H1 (cell line): ENCODE measurements at regions not wholly inside any gene's neighbourhood (a gene's known extent, or its start where the extent isn't known, plus 50 kb on each side); places are given as distances from the start of the nearest gene placed in this dataset.

Source experiments
- ATF3 ChIP-seq: IDR thresholded peaks from 2 replicates; pipeline ENCODE4 v1.6.1; 2011; ENCODE audit warnings: low read depth, mild to moderate bottlenecking, low read length; ENCODE audit not compliant: insufficient read depth
- KDM4A ChIP-seq: IDR thresholded peaks from one replicate; pipeline ENCODE4 v1.7.1; 2012; ENCODE audit warnings: low read depth, mild to moderate bottlenecking, moderate library complexity, low read length, inconsistent platforms; ENCODE audit not compliant: severe bottlenecking
- TBP ChIP-seq: IDR thresholded peaks from 2 replicates; pipeline ENCODE4 v1.6.1; 2011; ENCODE audit warnings: low read depth, low read length, improper control_type of control experiment
- USF2 ChIP-seq: IDR thresholded peaks from 2 replicates; pipeline ENCODE4 v1.6.1; 2011; ENCODE audit warnings: low read length, improper control_type of control experiment

GRCh38 chr18:78519394-78520062 is 460.1 kb upstream of the SALL3 start (continued):
- no peak for TF ChIP-seq ATF3
- no peak for TF ChIP-seq USF2
- no peak for TF ChIP-seq TBP
- TF ChIP-seq KDM4A: no peak
- TF ChIP-seq, all 59 proteins: peak for 0
